AG10803 (cell line): ENCODE measurements at regions not wholly inside any gene's neighbourhood (a gene's known extent, or its start where the extent isn't known, plus 50 kb on each side); places are given as distances from the start of the nearest gene placed in this dataset.
A peak's percentile ranks its signal among the peaks of the same experiment; 100 is the strongest.

Experiments used
- DNase-seq: peaks from one replicate; pipeline ENCODE4 v3.0.0; 2010; ENCODE audit warnings: low read depth
- H3K4me3 ChIP-seq: 2 replicates; pipeline ENCODE4 v1.5.1; 2011; ENCODE audit warnings: mild to moderate bottlenecking, low read length, control low read depth
- TF ChIP-seq, protein P1 (sequence below): conservative IDR thresholded peaks from 2 replicates; pipeline ENCODE4 v1.5.1; 2011; ENCODE audit warnings: mild to moderate bottlenecking, low read length, control low read depth, inconsistent platforms

DNA sequence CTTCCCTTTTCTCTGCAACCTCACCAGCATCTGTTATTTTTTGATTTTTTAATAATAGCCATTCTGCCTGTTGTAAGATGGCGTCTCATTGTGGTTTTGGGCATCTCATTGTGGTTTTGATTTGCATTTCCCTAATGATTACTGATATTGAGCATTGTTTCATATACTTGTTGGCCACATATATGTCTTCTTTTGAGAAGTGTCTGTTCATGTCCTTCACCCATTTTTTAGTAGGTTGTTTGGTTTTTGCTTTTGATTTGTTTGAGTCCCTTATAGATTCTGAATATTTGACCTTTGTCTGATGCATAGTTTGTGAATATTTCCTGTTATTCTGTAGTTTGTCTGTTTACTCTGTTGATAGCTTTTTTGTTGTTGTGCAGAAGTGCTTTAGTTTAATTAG lies 312.2 kb upstream of the TBC1D5 start:
- TF ChIP-seq, protein P1, sequence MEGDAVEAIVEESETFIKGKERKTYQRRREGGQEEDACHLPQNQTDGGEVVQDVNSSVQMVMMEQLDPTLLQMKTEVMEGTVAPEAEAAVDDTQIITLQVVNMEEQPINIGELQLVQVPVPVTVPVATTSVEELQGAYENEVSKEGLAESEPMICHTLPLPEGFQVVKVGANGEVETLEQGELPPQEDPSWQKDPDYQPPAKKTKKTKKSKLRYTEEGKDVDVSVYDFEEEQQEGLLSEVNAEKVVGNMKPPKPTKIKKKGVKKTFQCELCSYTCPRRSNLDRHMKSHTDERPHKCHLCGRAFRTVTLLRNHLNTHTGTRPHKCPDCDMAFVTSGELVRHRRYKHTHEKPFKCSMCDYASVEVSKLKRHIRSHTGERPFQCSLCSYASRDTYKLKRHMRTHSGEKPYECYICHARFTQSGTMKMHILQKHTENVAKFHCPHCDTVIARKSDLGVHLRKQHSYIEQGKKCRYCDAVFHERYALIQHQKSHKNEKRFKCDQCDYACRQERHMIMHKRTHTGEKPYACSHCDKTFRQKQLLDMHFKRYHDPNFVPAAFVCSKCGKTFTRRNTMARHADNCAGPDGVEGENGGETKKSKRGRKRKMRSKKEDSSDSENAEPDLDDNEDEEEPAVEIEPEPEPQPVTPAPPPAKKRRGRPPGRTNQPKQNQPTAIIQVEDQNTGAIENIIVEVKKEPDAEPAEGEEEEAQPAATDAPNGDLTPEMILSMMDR = no peak
- no peak overlapping the region for H3K4me3 ChIP-seq
- no peak for DNase-seq

GRCh38 chr3:18051306-18051705 lies 308.9 kb upstream of the TBC1D5 start:
- TF ChIP-seq, protein P1 = no peak
- DNase-seq = no peak
- H3K4me3 ChIP-seq = no peak overlapping the region

DNA sequence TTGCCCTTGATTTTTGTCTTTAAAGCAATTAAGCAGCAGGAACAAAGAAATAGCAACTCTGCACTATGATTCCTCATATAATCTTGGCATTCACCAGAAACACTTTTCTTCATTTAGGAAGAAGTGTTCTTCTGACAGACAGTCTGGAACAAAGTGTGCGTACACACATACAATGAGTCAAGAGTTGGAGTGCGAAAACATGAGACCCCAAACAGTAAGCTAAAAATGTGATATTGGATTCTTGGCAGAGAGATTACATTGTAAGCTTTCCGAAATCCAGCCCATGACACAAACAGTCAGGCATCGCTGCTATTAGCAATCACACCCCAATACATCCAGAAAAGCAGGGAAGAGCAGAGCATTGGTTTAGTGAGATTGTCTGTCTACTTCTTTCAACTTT lies 306.7 kb upstream of the TBC1D5 start:
- TF ChIP-seq, protein P1 = no peak
- no peak for DNase-seq
- H3K4me3 ChIP-seq = no peak overlapping the region

- TF ChIP-seq, protein P1 = no peak
- peak; percentile 57 for DNase-seq
- no peak overlapping the region for H3K4me3 ChIP-seq
These were observed 304.6 kb upstream of the TBC1D5 start for GRCh38 chr3:18047052-18047451.

DNA sequence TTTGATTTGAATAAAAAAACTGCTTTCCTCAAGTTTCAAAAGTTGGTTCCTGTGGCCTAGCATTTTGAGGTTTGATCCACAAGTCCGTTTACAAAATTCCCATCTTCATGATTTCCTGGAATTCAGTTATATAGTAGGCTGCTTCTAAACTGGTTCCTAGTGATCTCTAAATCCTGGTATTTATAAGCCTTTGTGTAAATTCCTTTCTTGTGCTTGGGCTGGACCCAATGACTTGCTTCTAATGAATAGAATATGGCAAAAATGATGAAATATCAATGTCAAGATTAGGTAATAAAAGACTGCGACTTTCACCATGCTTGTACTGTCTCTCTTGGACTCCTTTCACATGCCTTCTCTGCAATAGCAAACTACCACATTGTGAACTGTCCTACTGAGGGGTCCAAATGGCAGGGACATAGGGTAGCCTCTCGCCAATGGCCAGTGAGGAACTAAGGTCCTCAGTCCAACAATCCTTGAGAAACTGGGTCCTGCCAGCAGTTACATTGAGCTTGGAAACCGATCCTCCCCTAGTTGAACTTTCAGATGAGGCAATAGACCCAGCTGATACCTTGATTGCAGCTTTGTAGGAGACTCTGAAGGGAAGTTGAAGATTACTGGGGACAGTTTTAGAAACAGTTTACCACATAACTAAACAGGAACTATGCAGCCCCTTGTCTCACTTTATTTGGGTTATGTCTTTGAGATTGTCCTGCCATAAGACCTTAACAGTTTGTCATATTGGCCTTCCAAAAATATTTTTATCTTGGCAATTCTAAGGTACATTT lies 303.9 kb upstream of the TBC1D5 start:
- TF ChIP-seq, protein P1 = no peak
- no peak overlapping the region for H3K4me3 ChIP-seq
- peak; percentile 66 for DNase-seq

- TF ChIP-seq, protein P1 = no peak
- H3K4me3 ChIP-seq = no peak overlapping the region
- no peak for DNase-seq
These were observed 302.8 kb upstream of the TBC1D5 start for GRCh38 chr3:18044971-18045880.
